ENCODE measurements at regions not wholly inside any gene's neighbourhood (a gene's known extent, or its start where the extent isn't known, plus 50 kb on each side); places are given as distances from the start of the nearest gene placed in this dataset.

DNA sequence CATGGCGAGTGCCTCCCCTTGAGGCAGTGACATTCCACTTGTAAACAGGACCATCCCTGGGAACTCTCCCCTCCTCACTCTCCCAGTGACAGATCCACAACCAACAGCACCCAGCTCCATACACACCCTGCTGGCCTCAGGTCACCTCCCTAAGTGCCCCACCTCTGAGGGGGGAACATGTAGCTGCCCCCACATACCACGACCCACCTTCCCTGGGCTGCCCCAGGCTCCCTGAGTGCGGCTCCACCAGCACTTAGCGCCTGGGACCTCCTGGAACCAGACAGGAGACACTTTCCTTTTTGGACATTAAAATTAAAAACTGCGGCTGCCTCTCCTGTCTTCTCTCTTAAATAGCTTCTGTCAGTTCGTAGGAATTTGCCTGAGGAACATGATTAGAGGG, 1140.1 kb downstream of the BRD1 start:
- DNase-seq (ENCODE audit: insufficient read length, low spot score) (no peak), FAIRE-seq (no peak)
- TF ChIP-seq POU2F2 (IDR thresholded peaks at IDR 0.05; ENCODE audit: low read depth, low read length) (no peak), PAX5 (IDR thresholded peaks at IDR 0.05; ENCODE audit: insufficient read depth, low read length, severe bottlenecking) (no peak), TAF1 (IDR thresholded peaks at IDR 0.05; ENCODE audit: low read depth, low read length) (no peak), POLR2AphosphoS5 (IDR thresholded peaks at IDR 0.05; ENCODE audit: low read depth, low read length) (no peak), POLR2A (IDR thresholded peaks at IDR 0.05; ENCODE audit: low read depth, low read length) (no peak), SPI1 (IDR thresholded peaks at IDR 0.05; ENCODE audit: low read depth, low read length) (no peak)

DNA sequence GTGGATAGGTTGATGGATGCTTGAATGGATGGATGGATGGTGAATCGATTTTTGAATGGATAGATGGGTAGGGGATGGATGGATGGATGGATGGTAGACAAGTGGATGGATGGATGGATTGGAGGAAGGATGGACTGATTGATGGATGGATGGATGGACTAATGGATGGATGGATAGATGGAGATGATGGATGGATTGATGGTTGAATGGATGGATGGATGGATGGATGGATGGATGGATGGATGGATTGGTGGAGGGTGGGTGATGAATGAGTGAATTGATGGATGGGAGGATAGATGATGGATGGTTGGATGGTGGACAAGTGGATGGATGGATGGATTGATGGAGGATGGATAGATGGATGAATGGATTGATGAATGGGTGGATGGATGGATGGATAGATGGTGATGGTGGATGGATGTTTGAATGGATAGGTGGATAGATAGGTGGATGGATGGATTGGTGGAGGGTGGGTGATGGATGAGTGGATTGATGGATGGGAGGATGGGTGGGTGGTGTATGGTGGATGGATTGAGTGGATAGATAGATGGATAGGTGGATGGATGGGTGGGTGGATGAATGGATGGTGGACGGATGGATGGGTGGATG, 1140.9 kb downstream of the BRD1 start:
- no peak for TF ChIP-seq POU2F2 (IDR thresholded peaks at IDR 0.05; ENCODE audit: low read depth, low read length)
- no peak for TF ChIP-seq POLR2AphosphoS5 (IDR thresholded peaks at IDR 0.05; ENCODE audit: low read depth, low read length)
- TF ChIP-seq PAX5 (IDR thresholded peaks at IDR 0.05; ENCODE audit: insufficient read depth, low read length, severe bottlenecking) = no peak
- no peak for TF ChIP-seq SPI1 (IDR thresholded peaks at IDR 0.05; ENCODE audit: low read depth, low read length)
- no peak for TF ChIP-seq POLR2A (IDR thresholded peaks at IDR 0.05; ENCODE audit: low read depth, low read length)
- DNase-seq (ENCODE audit: insufficient read length, low spot score) (no peak), FAIRE-seq (no peak)

DNA sequence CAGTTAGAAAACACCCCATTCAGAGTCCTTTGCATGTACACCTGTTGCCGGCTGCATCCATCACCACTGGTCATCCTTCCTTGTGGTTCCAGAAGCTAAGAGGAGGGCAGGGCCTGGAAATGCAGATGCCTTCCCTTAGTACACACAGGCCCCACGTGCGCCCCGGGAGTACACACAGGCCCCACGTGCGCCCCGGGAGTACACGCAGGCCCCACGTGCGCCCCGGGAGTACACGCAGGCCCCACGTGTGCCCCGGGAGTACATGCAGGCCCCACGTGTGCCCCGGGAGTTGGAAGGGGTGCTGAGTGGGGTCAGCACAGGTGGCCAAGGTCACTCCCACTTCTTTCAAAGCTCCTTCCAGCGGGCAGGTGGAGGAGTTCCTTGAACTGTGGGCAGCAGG, 1141.9 kb downstream of the BRD1 start:
- FAIRE-seq (no peak), DNase-seq (ENCODE audit: insufficient read length, low spot score) (no peak)
- TF ChIP-seq POLR2AphosphoS5 (IDR thresholded peaks at IDR 0.05; ENCODE audit: low read depth, low read length) (no peak), PAX5 (IDR thresholded peaks at IDR 0.05; ENCODE audit: insufficient read depth, low read length, severe bottlenecking) (no peak), TAF1 (IDR thresholded peaks at IDR 0.05; ENCODE audit: low read depth, low read length) (no peak), SPI1 (IDR thresholded peaks at IDR 0.05; ENCODE audit: low read depth, low read length) (no peak), POLR2A (IDR thresholded peaks at IDR 0.05; ENCODE audit: low read depth, low read length) (no peak), POU2F2 (IDR thresholded peaks at IDR 0.05; ENCODE audit: low read depth, low read length) (no peak)

DNA sequence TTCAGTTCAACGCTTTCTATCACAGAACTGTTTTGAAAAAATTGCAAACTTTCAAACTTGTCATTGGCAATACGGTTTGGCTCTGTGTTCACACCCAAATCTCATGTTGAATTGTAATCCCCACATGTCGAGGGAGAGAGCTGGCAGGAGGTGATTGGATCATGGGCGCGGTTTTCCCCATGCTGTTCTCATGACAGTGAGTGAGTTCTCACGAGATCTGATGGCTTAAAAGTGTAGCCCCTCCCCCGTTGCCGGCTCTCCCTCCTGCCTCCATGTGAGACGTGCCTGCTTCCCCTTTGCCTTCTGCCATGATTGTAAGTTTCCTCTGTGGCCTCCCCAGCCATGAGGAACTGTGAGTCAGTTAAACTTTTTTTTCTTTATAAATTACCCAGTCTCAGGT, 1144.0 kb downstream of the BRD1 start:
- FAIRE-seq (no peak), DNase-seq (ENCODE audit: insufficient read length, low spot score) (no peak)
- TF ChIP-seq POLR2AphosphoS5 (IDR thresholded peaks at IDR 0.05; ENCODE audit: low read depth, low read length) = no peak
- no peak for TF ChIP-seq POU2F2 (IDR thresholded peaks at IDR 0.05; ENCODE audit: low read depth, low read length)
- TF ChIP-seq SPI1 (IDR thresholded peaks at IDR 0.05; ENCODE audit: low read depth, low read length) = no peak
- TF ChIP-seq PAX5 (IDR thresholded peaks at IDR 0.05; ENCODE audit: insufficient read depth, low read length, severe bottlenecking) = no peak
- TF ChIP-seq TAF1 (IDR thresholded peaks at IDR 0.05; ENCODE audit: low read depth, low read length) = no peak
- TF ChIP-seq POLR2A (IDR thresholded peaks at IDR 0.05; ENCODE audit: low read depth, low read length) = no peak

DNA sequence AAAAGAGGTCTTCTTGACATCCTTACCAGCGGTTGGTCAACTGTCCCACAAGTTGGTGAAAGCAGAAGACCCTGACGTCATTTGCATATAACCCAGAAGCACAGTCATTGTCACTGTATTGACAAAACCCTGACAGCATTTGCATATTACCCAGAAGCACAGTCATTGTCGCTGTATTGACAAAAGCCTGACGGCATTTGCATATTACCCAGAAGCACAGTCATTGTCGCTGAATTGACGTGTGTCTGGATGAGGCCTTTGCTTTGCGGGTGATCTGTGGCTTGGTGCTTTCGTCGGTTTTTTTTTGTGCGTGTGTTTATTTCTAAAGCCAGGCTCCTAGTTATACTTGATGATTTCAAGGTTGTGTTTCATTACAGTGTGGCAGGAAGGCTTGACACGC, 1145.2 kb downstream of the BRD1 start:
- no peak for TF ChIP-seq TAF1 (IDR thresholded peaks at IDR 0.05; ENCODE audit: low read depth, low read length)
- DNase-seq (ENCODE audit: insufficient read length, low spot score) (no peak), FAIRE-seq (no peak)

DNA sequence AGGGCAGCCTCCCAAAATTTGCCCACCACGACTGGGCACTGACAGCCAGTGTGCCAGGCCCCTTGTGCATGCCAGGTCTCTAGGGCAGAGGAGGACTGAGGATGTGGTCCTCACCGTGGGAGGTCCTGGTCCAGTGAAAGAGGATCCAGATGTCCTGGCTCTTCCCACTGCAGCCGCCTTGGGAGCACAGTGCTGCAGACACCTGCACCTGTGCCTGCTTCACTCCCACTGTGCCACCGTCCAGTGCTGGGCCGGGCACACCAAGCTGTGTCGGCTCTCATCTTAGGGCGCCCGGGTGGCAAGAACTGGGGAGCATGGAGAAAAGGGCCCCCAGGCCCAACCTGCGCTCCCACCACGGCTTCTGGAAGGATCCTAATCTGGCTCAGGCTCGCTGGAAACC, 1147.1 kb downstream of the BRD1 start:
- TF ChIP-seq POU2F2 (IDR thresholded peaks at IDR 0.05; ENCODE audit: low read depth, low read length) (no peak), POLR2AphosphoS5 (IDR thresholded peaks at IDR 0.05; ENCODE audit: low read depth, low read length) (no peak), SPI1 (IDR thresholded peaks at IDR 0.05; ENCODE audit: low read depth, low read length) (no peak)
- DNase-seq (ENCODE audit: insufficient read length, low spot score) (no peak), FAIRE-seq (no peak)

DNA sequence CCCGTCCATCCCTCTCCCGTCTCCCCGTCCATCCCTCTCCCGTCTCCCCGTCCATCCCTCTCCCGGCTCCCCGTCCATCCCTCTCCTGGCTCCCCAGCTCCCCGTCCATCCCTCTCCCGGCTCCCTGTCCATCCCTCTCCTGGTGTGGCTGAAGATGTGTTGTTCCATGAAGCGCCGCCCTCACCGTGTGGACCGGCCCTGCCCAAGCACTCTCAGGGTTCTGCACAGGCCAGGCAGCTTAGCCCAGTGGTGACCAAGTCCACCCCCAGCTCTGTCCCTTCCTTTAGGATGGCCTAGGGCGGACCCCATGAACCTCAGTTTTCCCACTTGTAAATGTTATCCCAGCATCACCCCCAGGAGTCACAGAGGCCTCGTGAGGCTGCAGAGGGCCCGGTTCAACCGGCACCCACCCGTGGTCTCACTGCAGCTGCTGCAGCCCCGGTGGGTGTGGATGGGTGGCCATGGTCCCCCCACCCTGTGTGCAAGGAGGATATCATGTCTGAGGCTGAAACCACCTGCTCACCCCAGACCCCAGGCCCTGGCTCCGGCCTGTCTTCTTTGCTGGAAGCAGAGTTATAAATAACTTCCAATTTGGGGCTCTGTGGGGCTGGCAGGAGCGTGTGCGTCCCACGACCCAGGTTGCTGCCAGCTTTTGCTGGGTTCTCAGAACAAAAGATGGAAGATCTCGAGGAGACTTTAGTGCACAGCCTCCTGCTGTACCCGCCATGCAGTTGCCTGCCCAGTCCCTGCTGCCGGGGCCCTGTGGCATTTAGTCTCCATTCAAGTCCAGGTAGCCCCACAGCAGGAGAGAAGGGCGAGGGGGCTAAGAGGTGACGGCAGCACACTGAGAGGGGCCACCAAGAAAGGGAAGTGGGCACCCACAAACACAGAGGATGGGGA, 1147.8 kb downstream of the BRD1 start:
- TF ChIP-seq POLR2AphosphoS5 (IDR thresholded peaks at IDR 0.05; ENCODE audit: low read depth, low read length) = no peak
- no peak for TF ChIP-seq PAX5 (IDR thresholded peaks at IDR 0.05; ENCODE audit: insufficient read depth, low read length, severe bottlenecking)
- TF ChIP-seq POLR2A (IDR thresholded peaks at IDR 0.05; ENCODE audit: low read depth, low read length) = no peak
- TF ChIP-seq POU2F2 (IDR thresholded peaks at IDR 0.05; ENCODE audit: low read depth, low read length) = no peak
- TF ChIP-seq SPI1 (IDR thresholded peaks at IDR 0.05; ENCODE audit: low read depth, low read length) = no peak
- no peak for TF ChIP-seq TAF1 (IDR thresholded peaks at IDR 0.05; ENCODE audit: low read depth, low read length)
- no peak for DNase-seq (ENCODE audit: insufficient read length, low spot score)
- no peak for FAIRE-seq

DNA sequence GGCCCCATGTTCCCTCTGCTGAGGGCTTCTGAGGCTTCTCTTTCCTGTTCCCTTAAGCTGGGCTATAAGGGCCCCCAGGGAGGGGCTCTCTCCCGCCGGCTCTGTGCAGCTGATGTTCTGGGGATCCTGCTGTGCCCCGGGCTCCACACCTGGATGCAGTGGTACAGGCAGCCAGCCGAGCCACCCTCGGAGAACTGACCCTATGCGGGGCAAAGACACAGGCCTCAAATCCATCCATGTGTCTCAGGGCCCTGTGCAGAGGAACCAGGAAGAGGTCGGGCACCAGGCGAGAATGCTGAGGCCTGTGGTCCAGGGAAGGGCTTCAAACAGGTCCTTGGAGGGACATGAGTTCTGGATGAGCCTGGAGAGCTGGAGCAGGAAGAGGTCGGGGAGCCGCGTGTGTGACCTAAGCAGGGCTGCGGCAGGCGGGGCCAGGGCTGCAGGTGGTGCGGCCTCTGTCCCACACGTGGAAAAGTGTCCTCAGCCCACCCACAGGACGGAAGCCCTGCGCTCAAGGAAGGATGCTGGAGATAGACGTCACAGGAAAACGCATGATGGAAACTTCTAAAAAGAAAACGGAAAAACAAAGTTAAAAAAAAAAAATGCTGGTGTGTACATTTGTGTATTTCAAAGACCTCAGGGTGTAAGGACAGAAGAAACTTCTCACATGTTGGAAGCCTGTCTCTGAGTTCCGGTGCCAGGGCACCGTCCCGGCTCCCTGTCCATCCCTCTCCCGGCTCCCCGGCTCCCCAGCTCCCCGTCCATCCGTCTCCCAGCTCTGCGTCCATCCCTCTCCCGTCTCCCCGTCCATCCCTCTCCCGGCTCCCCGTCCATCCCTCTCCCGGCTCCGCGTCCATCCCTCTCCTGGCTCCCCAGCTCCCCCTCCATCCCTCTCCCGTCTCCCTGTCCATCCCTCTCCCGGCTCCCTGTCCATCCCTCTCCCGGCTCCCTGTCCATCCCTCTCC, 1149.2 kb downstream of the BRD1 start:
- FAIRE-seq = no peak
- DNase-seq (ENCODE audit: insufficient read length, low spot score) = no peak
- TF ChIP-seq POU2F2 (IDR thresholded peaks at IDR 0.05; ENCODE audit: low read depth, low read length) (no peak), POLR2A (IDR thresholded peaks at IDR 0.05; ENCODE audit: low read depth, low read length) (no peak), TAF1 (IDR thresholded peaks at IDR 0.05; ENCODE audit: low read depth, low read length) (no peak), POLR2AphosphoS5 (IDR thresholded peaks at IDR 0.05; ENCODE audit: low read depth, low read length) (no peak), PAX5 (IDR thresholded peaks at IDR 0.05; ENCODE audit: insufficient read depth, low read length, severe bottlenecking) (no peak), SPI1 (IDR thresholded peaks at IDR 0.05; ENCODE audit: low read depth, low read length) (no peak)

DNA sequence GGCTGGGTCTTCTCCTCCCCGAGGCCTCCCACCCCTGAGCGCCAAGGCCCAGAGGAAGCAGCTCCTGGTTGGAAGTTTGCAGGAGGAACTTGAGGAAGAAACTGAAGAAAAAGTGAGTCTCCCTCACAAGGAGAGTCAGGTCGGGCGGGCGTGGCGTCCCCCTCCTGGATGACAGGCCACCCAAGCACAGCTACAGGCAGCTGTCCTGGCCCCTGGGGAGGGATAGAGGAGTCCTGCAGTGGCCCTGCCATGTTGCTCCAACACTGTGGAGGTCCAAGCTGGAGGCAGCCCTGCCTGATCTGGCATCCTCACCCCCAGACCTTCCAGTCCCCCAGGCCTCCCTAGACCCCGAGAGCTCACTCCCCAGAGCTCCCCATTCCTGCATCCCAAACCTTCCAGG, 1150.1 kb downstream of the BRD1 start:
- FAIRE-seq (no peak), DNase-seq (ENCODE audit: insufficient read length, low spot score) (no peak)
- no peak for TF ChIP-seq POLR2AphosphoS5 (IDR thresholded peaks at IDR 0.05; ENCODE audit: low read depth, low read length)
- no peak for TF ChIP-seq POU2F2 (IDR thresholded peaks at IDR 0.05; ENCODE audit: low read depth, low read length)
- no peak for TF ChIP-seq SPI1 (IDR thresholded peaks at IDR 0.05; ENCODE audit: low read depth, low read length)
- TF ChIP-seq TAF1 (IDR thresholded peaks at IDR 0.05; ENCODE audit: low read depth, low read length) = no peak
- TF ChIP-seq POLR2A (IDR thresholded peaks at IDR 0.05; ENCODE audit: low read depth, low read length) = no peak
- no peak for TF ChIP-seq PAX5 (IDR thresholded peaks at IDR 0.05; ENCODE audit: insufficient read depth, low read length, severe bottlenecking)

Data from GM12891 (cell line).